K562 (cell line): ENCODE measurements at regions not wholly inside any gene's neighbourhood (a gene's known extent, or its start where the extent isn't known, plus 50 kb on each side); places are given as distances from the start of the nearest gene placed in this dataset.

Experiments
- ATAC-seq: fragments of 200-7000 bp; cut with Tn5 transposase; 3 replicates; pipeline ENCODE4 v1.9.1; 2020; ENCODE audit warnings: moderate library complexity
- BruUV-seq: library from RNA; stranded (reverse); fragments of 400-500 nt; replicated peaks from 2 replicates; lab custom pipeline; 2021; lab: Mats Ljungman, UMichigan
- CTCF ChIA-PET: fragments of 300-600 bp; formaldehyde crosslinking; extraction: SDS; loops from one replicate; lab custom pipeline; 2021; ENCODE audit warnings: low intra/inter-chr PET ratio; lab: Yijun Ruan, JAX
- POLR2A ChIA-PET: fragments of 300-600, 350-650 bp; sonication (Branson Sonifier 250); formaldehyde crosslinking; extraction: SDS; loops from one replicate; lab custom pipeline; 2021; ENCODE audit warnings: antibody characterized with exemption, inconsistent platforms; lab: Yijun Ruan, JAX
- DNase-seq, 4 experiments: peaks; one replicate each; pipeline versions ENCODE4 v3.0.0 to v3.0.0-alpha.2; 2011 to 2018; ENCODE audit warnings: low spot score in 3 of 4, mixed read lengths in 3 of 4; ENCODE audit errors: extremely low read depth in 1 of 4
- FAIRE-seq: peaks from 2 replicates; lab custom pipeline; 2011; peaks lifted over from hg19 to GRCh38; lab: Jason Lieb, UNC
- H2AFZ ChIP-seq: 2 replicates; pipeline ENCODE4 v1.6.0; 2011; ENCODE audit warnings: low read depth, low read length, control low read depth, inconsistent platforms
- H3K27ac ChIP-seq: fragments of 200-600 bp; 3 replicates; pipeline ENCODE4 v1.8.0; 2011; ENCODE audit warnings: low read depth, mild to moderate bottlenecking, control low read depth, inconsistent platforms, low read length, moderate library complexity, mixed read lengths; ENCODE audit errors: extremely low read depth
- H3K27me3 ChIP-seq, 2 experiments: fragments of 300-600 bp in 1 of 2; 2 replicates in 1 of 2; 3 replicates in 1 of 2; pipeline versions ENCODE4 v1.6.0 to v1.8.0; 2011; ENCODE audit warnings: inconsistent platforms in 2 of 2, low read length in 2 of 2, mild to moderate bottlenecking in 1 of 2, mixed read lengths in 1 of 2, moderate library complexity in 1 of 2; ENCODE audit not compliant: control insufficient read depth in 2 of 2, insufficient read depth in 2 of 2
- H3K36me3 ChIP-seq: fragments of 300-600 bp; 3 replicates; pipeline ENCODE4 v1.8.0; 2011; ENCODE audit warnings: mild to moderate bottlenecking, low read length, inconsistent platforms; ENCODE audit not compliant: control insufficient read depth, insufficient read depth
- H3K4me1 ChIP-seq, 2 experiments: fragments of 200-600 bp in 1 of 2; replicated peaks in 1 of 2; 2 replicates in 1 of 2; 3 replicates in 1 of 2; pipeline versions ENCODE4 v1.5.1 to v1.8.0; 2011; ENCODE audit warnings: inconsistent platforms in 2 of 2, low read length in 2 of 2, mild to moderate bottlenecking in 1 of 2, mixed read lengths in 1 of 2, moderate library complexity in 1 of 2; ENCODE audit not compliant: control insufficient read depth in 2 of 2, insufficient read depth in 2 of 2
- H3K4me2 ChIP-seq: 2 replicates; pipeline ENCODE4 v1.6.1; 2011; ENCODE audit warnings: low read length, control low read depth, inconsistent platforms, mixed read lengths; ENCODE audit not compliant: insufficient read depth
- H3K4me3 ChIP-seq: fragments of 200-600 bp; sonication (generic), shearing (Covaris generic); 2 replicates; pipeline ENCODE4 v1.5.1; 2016; ENCODE audit warnings: control low read depth, inconsistent platforms
- H3K79me2 ChIP-seq: fragments of 200-600 bp; 3 replicates; pipeline ENCODE4 v1.8.0; 2011; ENCODE audit warnings: low read length, inconsistent platforms; ENCODE audit not compliant: control insufficient read depth, insufficient read depth
- H3K9ac ChIP-seq, 2 experiments: 2 replicates each; pipeline versions ENCODE4 v1.6.0 to v1.6.1; 2011; ENCODE audit warnings: low read depth in 2 of 2, low read length in 2 of 2, control low read depth in 1 of 2, inconsistent platforms in 1 of 2, mild to moderate bottlenecking in 1 of 2, mixed read lengths in 1 of 2; ENCODE audit not compliant: insufficient read depth in 1 of 2
- H3K9me1 ChIP-seq: one replicate; pipeline ENCODE4 v1.6.0; 2011; ENCODE audit warnings: inconsistent platforms, mild to moderate bottlenecking, low read length, moderate library complexity; ENCODE audit not compliant: control insufficient read depth, insufficient read depth
- H3K9me3 ChIP-seq: replicated peaks from 2 replicates; pipeline ENCODE4 v1.5.1; 2011; ENCODE audit warnings: low read depth, low read length, inconsistent platforms; ENCODE audit not compliant: control insufficient read depth, insufficient read depth
- H4K20me1 ChIP-seq: replicated peaks from 2 replicates; pipeline ENCODE4 v1.6.1; 2011; ENCODE audit warnings: low read length, inconsistent platforms, mixed read lengths; ENCODE audit not compliant: control insufficient read depth, insufficient read depth
- ESRRA ChIP-seq: fragments of 450-650 bp; IDR thresholded peaks from 2 replicates; pipeline ENCODE4 v1.6.1; 2014; ENCODE audit warnings: low read depth, mild to moderate bottlenecking, moderate library complexity, borderline replicate concordance
- HNRNPK ChIP-seq: fragments of 200-400 bp; formaldehyde crosslinking; IDR thresholded peaks from one replicate; pipeline ENCODE4 v1.6.1; 2018; ENCODE audit warnings: mild to moderate bottlenecking, low read depth, low read length; ENCODE audit not compliant: poor library complexity, severe bottlenecking
- HNRNPUL1 ChIP-seq: fragments of 200-400 bp; formaldehyde crosslinking; IDR thresholded peaks from 2 replicates; pipeline ENCODE4 v1.6.1; 2017; ENCODE audit warnings: low read length
- MCM7 ChIP-seq, 2 experiments: fragments of 450-650 bp; IDR thresholded peaks; 2 replicates each; pipeline ENCODE4 v1.6.1; 2016 to 2018
- MTA3 ChIP-seq: fragments of 450-650 bp; formaldehyde crosslinking; IDR thresholded peaks from 2 replicates; pipeline ENCODE4 v1.6.1; 2017; ENCODE audit warnings: mild to moderate bottlenecking, borderline replicate concordance
- POLR3G ChIP-seq: IDR thresholded peaks from 2 replicates; pipeline ENCODE4 v1.6.1; 2011; ENCODE audit not compliant: insufficient read length, insufficient replicate concordance; ENCODE audit errors: extremely low read depth
- PYGO2 ChIP-seq: fragments of 450-650 bp; IDR thresholded peaks from 2 replicates; pipeline ENCODE4 v1.6.1; 2016; ENCODE audit warnings: mild to moderate bottlenecking, missing genetic modification characterization, moderate library complexity, missing compliant biosample characterization
- RAD51 ChIP-seq: fragments of 450-650 bp; IDR thresholded peaks from 2 replicates; pipeline ENCODE4 v1.7.1; 2016; ENCODE audit warnings: low read depth, mild to moderate bottlenecking, borderline replicate concordance
- RFX5 ChIP-seq: IDR thresholded peaks from 2 replicates; pipeline ENCODE4 v1.6.1; 2011; ENCODE audit warnings: low read depth, mild to moderate bottlenecking, improper control_type of control experiment, low read length
- SMAD4 ChIP-seq: fragments of 250-450 bp; sonication (Bioruptor Pico); conservative IDR thresholded peaks from 2 replicates; pipeline ENCODE4 v1.8.0; 2021; ENCODE audit warnings: inconsistent platforms, mild to moderate bottlenecking, moderate library complexity
- SRF ChIP-seq, 2 experiments: fragments of 250-450, 450-650 bp in 1 of 2; sonication (Bioruptor Pico) in 1 of 2; sonication (generic) in 1 of 2; formaldehyde crosslinking; IDR thresholded peaks; 2 replicates each; pipeline versions ENCODE4 v1.5.0 to v1.5.1; 2020 to 2022; ENCODE audit warnings: mild to moderate bottlenecking in 1 of 2, missing genetic modification reagents in 1 of 2
- TAF15 ChIP-seq: fragments of 200-400 bp; formaldehyde crosslinking; IDR thresholded peaks from 2 replicates; pipeline ENCODE4 v1.6.1; 2017; ENCODE audit warnings: mild to moderate bottlenecking, low read depth, low read length, moderate library complexity
- ZKSCAN3 ChIP-seq: fragments of 250-450 bp; sonication (Bioruptor Pico); IDR thresholded peaks from 2 replicates; pipeline ENCODE4 v1.4.0; 2020
- ZNF282 ChIP-seq: sonication (generic); formaldehyde crosslinking; IDR thresholded peaks from 2 replicates; pipeline ENCODE4 v1.8.1; 2023; ENCODE audit warnings: missing genetic modification reagents
- WGBS: fragments of 100-300 bp; shearing (Covaris generic); methylation state at CpG from one replicate; pipeline ENCODE4 v1.1.6; 2016; ENCODE audit warnings: low coverage, mixed read lengths; ENCODE audit not compliant: insufficient coverage; ENCODE audit errors: missing lambda C conversion rate; 5-methylcytosine and 5-hydroxymethylcytosine counted together
- in situ Hi-C: fragments of 300-500 bp; cut with MboI; formaldehyde crosslinking; loops from 4 replicates; pipeline ENCODE4 v1.15.0; 2018; ENCODE audit warnings: inconsistent platforms, mixed read lengths
- intact Hi-C: fragments of 100-400 bp; cut with micrococcal nuclease; formaldehyde crosslinking; loops from 2 replicates; pipeline ENCODE4 v1.14.2; 2022
- TF ChIP-seq, protein P1 (sequence below): fragments of 250-450 bp; sonication (Bioruptor Pico); IDR thresholded peaks from 2 replicates; pipeline ENCODE4 v1.5.1; 2021; ENCODE audit warnings: mild to moderate bottlenecking
- TF ChIP-seq, protein P2 (sequence below): fragments of 450-650 bp; formaldehyde crosslinking; IDR thresholded peaks from 2 replicates; pipeline ENCODE4 v1.4.0; 2020; ENCODE audit warnings: mild to moderate bottlenecking

DNA sequence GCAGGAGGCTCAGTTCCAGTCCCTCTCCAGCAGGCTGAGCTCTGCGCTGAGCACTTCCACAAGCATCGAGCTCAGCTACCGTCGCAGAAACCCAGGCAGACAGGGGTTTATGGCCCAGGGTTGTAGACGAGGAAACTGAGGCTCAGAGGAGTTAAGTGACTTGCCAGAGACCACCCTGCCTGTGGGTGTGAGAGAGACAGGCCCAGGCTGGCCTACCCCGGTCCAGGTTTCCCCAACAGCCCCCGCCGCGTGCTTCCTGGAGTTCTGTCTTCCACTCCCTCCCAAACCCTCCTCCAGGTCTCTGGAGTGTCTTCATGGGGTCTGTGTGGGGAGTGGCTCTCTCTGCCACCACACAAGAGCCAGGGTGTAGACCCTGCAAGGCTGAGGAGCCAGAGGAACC is 615.9 kb downstream of the PTPRU start (continued):
- TF ChIP-seq, protein P1, sequence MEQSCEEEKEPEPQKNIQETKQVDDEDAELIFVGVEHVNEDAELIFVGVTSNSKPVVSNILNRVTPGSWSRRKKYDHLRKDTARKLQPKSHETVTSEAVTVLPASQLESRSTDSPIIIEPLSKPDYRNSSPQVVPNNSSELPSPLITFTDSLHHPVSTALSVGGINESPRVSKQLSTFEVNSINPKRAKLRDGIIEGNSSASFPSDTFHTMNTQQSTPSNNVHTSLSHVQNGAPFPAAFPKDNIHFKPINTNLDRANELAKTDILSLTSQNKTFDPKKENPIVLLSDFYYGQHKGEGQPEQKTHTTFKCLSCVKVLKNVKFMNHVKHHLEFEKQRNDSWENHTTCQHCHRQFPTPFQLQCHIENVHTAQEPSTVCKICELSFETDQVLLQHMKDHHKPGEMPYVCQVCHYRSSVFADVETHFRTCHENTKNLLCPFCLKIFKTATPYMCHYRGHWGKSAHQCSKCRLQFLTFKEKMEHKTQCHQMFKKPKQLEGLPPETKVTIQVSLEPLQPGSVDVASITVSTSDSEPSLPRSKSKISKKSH (CRISPR knock-in tag), result no peak

DNA sequence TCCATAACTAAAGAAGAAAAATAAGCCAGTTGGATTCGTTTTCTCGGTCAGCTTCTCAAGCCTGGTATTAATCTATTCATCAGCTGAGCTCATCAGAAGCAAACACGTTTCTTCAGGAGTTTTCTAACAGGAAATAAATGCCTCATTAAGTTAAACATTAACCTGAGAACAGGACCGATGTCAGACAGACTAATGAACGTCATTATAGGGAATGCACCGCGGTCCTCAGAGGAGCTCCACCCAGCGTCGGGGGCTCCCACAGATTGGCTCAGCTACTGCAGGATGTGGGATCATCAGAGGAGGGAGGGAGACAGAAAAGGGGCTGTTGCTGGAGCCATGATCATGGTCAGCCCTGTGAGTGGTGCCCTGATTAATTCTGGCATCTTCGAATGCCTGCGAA is 615.4 kb downstream of the PTPRU start:
- Histone ChIP-seq H4K20me1 (0 out of 2 replicates have a peak, but pooled peaks cover 3% of the 10 kb centered on the region), H3K27ac (no peak overlapping the region), H3K27me3 (peaks cover 3 to 30% of the 10 kb centered on the region in 2 experiments; a peak in 3 of 5 replicates), H3K9me1 (no peaks in the 10 kb centered on the region), H3K79me2 (no peaks in the 10 kb centered on the region), H3K4me3 (no peak overlapping the region), H3K9ac (no peak overlapping the region), H2AFZ (no peak overlapping the region), H3K36me3 (no peaks in the 10 kb centered on the region), H3K9me3 (no peaks in the 10 kb centered on the region), H3K4me2 (no peak overlapping the region), H3K4me1 (no peaks in the 10 kb centered on the region)
- no TSS peak for BruUV-seq
- POLR2A ChIA-PET, result no interaction called here
- no peak for TF ChIP-seq MCM7 (IDR thresholded peaks at IDR 0.05)
- TF ChIP-seq HNRNPK, result no peak
- no peak for TF ChIP-seq ZNF282 (CRISPR knock-in tag)
- TF ChIP-seq, protein P2, sequence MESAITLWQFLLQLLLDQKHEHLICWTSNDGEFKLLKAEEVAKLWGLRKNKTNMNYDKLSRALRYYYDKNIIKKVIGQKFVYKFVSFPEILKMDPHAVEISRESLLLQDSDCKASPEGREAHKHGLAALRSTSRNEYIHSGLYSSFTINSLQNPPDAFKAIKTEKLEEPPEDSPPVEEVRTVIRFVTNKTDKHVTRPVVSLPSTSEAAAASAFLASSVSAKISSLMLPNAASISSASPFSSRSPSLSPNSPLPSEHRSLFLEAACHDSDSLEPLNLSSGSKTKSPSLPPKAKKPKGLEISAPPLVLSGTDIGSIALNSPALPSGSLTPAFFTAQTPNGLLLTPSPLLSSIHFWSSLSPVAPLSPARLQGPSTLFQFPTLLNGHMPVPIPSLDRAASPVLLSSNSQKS (CRISPR knock-in tag), result no peak
- TF ChIP-seq HNRNPUL1, result no peak
- no peak for TF ChIP-seq SRF (CRISPR knock-in tag; IDR thresholded peaks at IDR 0.05)
- no peak for TF ChIP-seq POLR3G
- TF ChIP-seq TAF15, result no peak
- no peak for TF ChIP-seq ZKSCAN3 (CRISPR knock-in tag)
- no peak for TF ChIP-seq MTA3
- no peak for TF ChIP-seq RFX5
- TF ChIP-seq PYGO2 (tag), result no peak
- TF ChIP-seq RAD51, result no peak
- TF ChIP-seq SMAD4 (CRISPR knock-in tag), result no peak
- TF ChIP-seq ESRRA, result no peak
- CTCF ChIA-PET, result no interaction called here
- ATAC-seq (no peak), DNase-seq (no peak), FAIRE-seq (no peak)
- in situ Hi-C loops (no loop called here), intact Hi-C loops (no loop called here)
- 0% methylated on average over 11 of the region's 11 CpGs for WGBS
